ENCODE measurements at regions not wholly inside any gene's neighbourhood (a gene's known extent, or its start where the extent isn't known, plus 50 kb on each side); places are given as distances from the start of the nearest gene placed in this dataset.
A peak's percentile ranks its signal among the peaks of the same experiment; 100 is the strongest.

DNA sequence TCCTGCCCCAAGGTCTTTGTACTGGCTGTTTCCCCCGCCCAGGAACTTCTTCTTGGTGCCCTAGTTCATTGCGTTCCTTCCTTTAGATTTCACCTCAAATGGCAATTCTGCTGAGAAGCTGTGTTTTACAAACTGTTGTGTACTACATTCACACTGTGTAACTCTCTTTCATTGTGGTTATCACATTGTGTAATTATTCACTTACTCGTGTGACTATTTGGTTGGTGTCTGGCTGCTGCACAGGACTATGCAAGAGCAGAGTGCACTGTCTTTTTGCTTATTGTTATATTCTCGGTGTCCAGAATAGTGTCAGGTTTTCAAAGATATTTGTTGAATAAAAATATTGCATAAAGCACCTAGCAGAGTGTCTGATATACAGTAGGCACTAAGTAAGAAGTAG is 177.2 kb upstream of the PRICKLE1 start:
- no peak for DNase-seq

GRCh38 chr12:42766026-42766425 is 176.5 kb upstream of the PRICKLE1 start:
- DNase-seq: no peak

DNA sequence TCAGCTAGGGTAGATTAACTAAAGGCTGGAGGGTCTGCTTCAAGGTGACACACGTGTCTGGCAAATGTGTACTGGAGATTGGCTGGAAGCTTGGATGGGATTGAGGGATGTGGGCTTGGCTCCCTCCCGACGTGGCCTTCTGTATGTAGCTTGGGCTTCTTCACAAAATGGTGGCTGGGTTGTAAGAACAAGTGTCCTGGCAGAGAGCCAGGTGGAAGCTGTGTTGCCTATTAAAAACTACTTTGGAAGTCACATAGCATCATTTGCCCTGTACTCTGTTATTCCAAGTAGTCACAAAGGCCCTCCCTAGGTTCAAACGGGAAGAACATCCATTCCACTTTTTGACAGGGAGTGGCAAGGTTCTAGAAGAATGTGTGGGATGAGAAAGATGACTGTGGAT is 174.1 kb upstream of the PRICKLE1 start:
- no peak for DNase-seq

GRCh38 chr12:42762395-42762925 is 172.9 kb upstream of the PRICKLE1 start:
- no peak for DNase-seq

DNA sequence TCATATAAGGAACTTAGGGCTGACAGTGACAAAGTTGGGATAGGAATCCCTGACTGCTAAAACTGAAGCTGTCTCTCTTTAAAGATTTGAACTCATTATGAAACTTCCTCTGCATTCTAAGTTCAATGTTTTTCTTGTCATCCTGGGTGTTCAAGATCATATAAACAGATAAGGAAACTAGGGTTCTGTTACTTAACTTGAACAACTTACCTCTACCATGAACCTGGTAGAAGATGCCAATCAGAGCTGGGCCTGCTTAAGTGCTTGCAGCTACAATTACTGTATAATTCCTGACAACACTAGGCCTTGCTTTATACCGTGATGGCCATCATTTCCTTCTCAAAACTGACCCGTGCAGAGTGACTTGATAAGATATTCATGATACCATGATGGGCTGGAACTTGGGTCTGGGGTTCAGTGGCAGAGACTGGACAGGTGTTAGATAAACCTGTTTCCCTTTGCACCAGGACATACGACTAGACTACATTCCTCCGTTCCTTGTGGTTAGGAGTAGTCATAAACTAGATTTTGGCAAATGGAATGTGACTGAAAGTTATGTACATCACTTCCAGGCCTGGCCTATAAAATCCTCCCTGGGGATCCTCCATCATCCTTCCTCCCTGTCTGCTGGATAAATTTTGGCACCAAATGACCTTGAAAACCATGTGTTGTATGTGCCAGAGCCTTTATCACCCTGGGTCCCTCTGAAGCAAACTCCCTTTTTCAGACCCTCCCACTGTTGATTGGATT is 172.2 kb upstream of the PRICKLE1 start:
- DNase-seq: no peak

DNA sequence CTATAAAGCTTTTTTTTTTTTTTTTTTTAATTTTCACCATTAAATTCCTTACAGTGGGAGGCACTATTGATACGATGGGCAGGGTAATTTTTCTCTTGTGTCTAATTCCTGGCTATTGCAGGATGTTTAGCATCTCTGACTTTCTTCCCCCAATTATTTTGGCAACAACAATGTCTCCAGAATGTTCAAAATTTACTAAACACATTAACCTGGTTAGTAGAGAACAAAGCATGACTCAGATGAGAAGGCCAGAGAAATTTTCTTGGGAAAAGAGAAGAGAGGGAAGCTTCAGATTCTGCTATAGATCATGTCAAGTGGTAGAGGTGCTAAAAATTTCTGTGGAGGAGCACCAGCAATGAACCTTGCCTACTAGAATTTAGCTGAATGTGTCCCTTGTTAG is 171.5 kb upstream of the PRICKLE1 start:
- DNase-seq: no peak

DNA sequence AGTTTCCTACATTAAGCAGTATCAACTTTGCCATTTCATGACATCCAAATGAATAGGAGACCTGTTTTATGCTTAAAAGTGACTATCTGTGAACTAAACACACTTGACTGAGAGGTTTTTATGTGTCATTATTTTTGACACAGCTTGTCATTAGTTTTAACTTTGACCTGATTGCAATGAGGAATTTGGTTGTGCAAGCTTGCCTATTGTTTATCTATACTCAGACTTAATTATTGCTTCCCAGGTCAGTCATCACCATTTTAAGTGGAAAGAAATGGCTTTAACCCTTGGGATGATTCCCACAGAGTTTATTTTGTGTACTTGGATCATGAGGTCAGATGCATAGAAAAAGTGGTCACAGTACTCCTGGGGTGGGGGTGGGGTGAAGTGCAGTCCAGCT is 171.0 kb upstream of the PRICKLE1 start:
- DNase-seq: no peak

DNA sequence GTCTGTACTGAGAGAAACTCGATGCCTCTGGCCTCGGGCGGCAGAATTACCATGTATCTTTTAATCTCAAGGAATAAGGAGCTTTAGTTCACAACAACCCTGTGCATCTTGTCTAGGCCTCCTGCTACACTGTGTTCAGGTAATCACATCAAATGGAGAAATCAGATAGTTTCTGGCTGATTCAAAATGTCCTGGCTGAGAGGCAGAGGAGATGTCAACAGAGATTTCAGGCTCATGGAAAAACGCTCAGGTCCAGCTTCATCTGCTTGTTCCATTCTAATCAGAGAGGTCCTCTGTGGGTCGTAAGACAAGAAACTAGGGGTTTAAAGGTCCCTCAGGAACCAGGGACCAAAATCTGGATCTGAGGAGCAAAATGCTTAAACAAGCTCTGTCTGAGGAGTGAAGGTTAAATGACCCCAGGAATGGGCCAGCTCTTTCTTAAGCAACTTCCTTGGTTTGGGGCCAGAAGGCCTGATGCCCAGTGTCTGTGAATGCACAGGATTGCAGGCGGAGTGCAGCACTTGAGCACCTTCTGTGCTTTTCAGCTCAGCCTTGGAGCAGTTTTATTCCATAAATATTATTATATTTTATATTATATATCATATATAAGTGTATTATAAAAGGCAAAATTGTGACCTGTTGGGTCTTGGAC is 170.2 kb upstream of the PRICKLE1 start:
- DNase-seq: peak in 11 of 51 donors; percentile 1 to 26 (median 9)

DNA sequence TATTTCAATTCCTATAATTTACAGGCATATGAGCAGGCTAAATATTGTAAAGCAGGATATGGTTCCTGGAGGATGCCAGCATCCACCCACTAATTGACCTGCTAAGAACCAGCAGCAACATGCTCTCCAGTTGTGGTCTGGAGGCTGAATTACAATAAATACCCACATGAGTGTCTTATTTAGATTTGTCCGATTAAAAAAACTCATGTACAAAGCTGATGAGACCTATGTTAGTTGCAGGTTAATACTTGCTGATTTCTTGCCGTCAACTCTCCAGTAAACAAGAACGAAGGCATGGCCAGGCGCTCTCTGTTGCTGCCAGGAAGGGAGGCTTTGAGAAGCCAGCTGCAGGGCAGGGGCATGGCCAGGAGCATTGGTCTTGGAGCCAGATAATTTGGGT is 169.3 kb upstream of the PRICKLE1 start:
- DNase-seq: no peak

DNA sequence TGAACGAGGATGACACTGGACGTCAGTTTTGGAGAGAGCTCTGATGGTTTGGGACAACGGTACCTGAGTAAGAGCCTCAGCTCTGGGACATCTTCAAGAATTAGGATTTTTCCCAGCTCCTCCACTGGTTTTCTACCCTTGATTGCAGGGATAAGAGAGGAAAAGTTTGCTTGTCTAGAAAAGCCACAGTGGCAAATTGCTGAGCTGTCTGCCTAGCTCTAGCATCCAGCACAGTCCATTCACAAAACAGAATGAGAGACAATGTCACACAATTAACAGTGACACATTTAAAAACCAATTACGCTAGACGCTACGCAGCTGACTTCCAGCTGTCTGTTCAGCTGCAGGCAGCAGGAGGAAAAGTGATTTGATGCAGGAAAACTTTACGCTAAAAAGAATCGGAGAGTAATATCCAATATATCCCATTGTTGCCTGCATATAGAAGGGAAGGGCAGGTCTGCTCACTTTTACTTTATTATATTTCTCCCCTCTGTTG is 168.1 kb upstream of the PRICKLE1 start:
- DNase-seq: no peak

GRCh38 chr12:42756841-42757623 is 167.5 kb upstream of the PRICKLE1 start:
- DNase-seq: no peak

GRCh38 chr12:42750356-42750755 is 160.8 kb upstream of the PRICKLE1 start:
- no peak for DNase-seq

GRCh38 chr12:42749239-42749638 is 159.7 kb upstream of the PRICKLE1 start:
- no peak for DNase-seq

DNA sequence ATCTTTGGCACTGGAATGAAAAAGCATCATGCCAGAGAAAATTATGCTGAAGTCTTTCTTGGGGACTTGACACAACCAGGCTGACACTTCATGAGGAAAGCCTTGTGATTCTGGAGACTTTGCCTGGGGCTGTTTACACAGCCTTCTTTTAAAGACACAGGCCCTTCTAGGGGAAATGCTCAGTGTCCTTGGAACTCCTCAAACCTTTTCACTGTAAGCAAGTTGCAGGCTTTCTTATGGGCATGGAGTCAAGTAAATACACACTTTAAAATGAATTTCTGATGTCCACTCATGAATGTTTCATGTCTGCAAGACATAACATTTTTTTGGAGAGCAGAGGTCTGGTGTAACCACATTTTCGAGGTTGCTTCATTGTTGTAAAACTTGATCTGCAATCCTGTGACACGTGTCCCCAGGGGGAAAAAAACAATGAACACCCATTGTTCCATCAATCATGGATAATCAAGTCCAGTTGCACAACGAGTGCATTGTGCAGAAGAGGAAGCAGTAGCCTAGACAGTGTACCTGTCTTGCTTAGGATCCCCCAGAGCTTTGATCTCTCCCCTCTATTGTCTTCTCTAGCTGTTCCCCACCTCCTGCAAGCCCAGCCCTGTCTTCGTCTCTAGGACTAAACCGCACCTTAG is 155.1 kb upstream of the PRICKLE1 start:
- DNase-seq: no peak

GRCh38 chr12:42742716-42743115 is 153.2 kb upstream of the PRICKLE1 start:
- DNase-seq: no peak

DNA sequence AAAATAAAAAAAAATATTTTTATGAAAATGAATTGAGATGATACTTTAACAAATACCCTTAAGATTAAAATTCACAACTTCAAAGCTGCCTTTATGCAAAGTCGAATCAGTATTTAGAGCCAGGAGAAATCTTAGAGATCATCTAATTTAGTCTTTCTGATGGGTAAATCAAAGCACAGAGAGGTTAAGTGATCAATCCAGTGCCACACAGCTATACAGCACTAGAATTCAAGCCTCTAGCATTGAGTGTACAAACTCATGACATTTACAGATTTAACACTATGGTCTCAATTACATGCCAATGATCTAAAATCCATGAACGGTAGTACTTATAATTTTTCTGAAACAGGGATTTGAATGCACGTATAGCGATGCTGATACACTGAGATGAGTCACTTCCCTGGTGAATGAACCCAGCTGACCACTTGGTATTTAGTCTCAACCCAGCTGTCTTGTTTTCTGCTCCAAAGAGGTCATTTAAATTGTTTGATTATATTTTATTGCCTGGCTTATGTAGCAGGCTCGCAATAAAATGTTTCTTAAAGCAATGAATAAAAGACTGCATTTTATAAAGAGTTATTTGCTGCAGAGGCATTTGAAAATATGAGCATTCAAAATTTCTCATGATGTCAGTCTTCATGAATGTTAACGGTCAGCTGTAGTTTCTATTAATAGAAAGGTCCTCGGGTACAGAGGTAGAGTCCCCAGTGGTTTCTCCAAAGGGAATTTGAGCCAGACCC is 152.4 kb upstream of the PRICKLE1 start:
- no peak for DNase-seq

DNA sequence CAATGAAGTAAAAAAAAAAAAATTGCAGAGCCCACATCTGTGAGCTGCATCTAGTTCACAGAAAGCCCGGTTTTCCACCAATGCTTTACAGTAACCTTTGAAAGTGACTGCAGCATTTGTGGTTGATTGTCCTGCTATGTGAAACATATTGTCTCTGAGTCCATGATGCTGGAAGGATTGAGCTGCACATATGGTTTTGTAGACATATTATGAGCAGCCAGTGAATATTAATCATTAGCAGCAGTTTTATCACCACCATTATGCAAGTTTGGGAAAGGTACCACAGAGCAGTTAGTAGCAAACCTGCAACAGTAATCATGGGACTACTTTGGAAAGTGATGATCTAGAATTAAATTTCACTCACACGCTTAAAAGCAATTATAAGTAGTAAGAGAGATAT is 151.5 kb upstream of the PRICKLE1 start:
- DNase-seq: no peak

- DNase-seq: no peak
These were observed 147.9 kb upstream of the PRICKLE1 start for GRCh38 chr12:42737398-42737797.

- DNase-seq: peak in 4 of 51 donors; percentile 0 to 36 (median 2)
These were observed 146.4 kb upstream of the PRICKLE1 start for GRCh38 chr12:42735861-42736361.

DNA sequence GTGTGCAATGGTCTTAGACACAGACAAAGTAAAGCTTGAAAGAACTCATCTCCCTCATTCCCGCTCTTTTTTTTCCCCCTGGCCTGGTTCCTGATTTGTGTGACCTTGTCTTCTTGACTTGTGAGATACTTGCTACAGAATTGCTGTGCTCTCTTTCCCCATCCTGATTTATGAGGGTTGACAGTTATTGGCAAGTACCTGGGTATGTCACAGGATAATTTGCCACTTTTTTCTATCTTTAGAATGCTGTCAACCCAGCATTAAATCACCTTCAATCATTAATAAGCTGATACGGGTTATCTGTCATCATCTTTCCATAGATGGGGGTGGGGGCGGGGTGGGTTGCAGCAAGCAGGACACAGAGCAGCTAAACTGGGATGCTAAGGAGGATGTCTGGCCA is 144.4 kb upstream of the PRICKLE1 start:
- DNase-seq: no peak
